ENCODE measurements at regions not wholly inside any gene's neighbourhood (a gene's known extent, or its start where the extent isn't known, plus 50 kb on each side); places are given as distances from the start of the nearest gene placed in this dataset.

- no peak for TF ChIP-seq ISL1 (CRISPR knock-in tag; IDR thresholded peaks at IDR 0.05)
- TF ChIP-seq ZFP30 (CRISPR knock-in tag; IDR thresholded peaks at IDR 0.05): no peak
- no peak for TF ChIP-seq CSRNP3 (CRISPR knock-in tag; IDR thresholded peaks at IDR 0.05)
- TF ChIP-seq, protein P1, sequence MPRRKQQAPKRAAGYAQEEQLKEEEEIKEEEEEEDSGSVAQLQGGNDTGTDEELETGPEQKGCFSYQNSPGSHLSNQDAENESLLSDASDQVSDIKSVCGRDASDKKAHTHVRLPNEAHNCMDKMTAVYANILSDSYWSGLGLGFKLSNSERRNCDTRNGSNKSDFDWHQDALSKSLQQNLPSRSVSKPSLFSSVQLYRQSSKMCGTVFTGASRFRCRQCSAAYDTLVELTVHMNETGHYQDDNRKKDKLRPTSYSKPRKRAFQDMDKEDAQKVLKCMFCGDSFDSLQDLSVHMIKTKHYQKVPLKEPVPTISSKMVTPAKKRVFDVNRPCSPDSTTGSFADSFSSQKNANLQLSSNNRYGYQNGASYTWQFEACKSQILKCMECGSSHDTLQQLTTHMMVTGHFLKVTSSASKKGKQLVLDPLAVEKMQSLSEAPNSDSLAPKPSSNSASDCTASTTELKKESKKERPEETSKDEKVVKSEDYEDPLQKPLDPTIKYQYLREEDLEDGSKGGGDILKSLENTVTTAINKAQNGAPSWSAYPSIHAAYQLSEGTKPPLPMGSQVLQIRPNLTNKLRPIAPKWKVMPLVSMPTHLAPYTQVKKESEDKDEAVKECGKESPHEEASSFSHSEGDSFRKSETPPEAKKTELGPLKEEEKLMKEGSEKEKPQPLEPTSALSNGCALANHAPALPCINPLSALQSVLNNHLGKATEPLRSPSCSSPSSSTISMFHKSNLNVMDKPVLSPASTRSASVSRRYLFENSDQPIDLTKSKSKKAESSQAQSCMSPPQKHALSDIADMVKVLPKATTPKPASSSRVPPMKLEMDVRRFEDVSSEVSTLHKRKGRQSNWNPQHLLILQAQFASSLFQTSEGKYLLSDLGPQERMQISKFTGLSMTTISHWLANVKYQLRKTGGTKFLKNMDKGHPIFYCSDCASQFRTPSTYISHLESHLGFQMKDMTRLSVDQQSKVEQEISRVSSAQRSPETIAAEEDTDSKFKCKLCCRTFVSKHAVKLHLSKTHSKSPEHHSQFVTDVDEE (CRISPR knock-in tag; IDR thresholded peaks at IDR 0.05): no peak
- TF ChIP-seq TOX (CRISPR knock-in tag; IDR thresholded peaks at IDR 0.05; ENCODE audit: borderline replicate concordance): no peak
- TF ChIP-seq PPARA (CRISPR knock-in tag; IDR thresholded peaks at IDR 0.05; ENCODE audit: borderline replicate concordance): no peak
- TF ChIP-seq CREB5 (CRISPR knock-in tag; IDR thresholded peaks at IDR 0.05; ENCODE audit: low read depth): no peak
Measured at GRCh38 chr2:157980020-157980419, 103.9 kb upstream of the ACVR1 start.
